Mammary epithelial cell (primary cell): ENCODE measurements at regions not wholly inside any gene's neighbourhood (a gene's known extent, or its start where the extent isn't known, plus 50 kb on each side); places are given as distances from the start of the nearest gene placed in this dataset.

Experiments used
- EZH2 ChIP-seq: IDR thresholded peaks from 2 replicates; pipeline ENCODE4 v1.6.1; 2012; ENCODE audit warnings: low read length, inconsistent platforms, borderline replicate concordance
- TF ChIP-seq, protein P1 (sequence below), 2 donors: IDR thresholded peaks in 1 of 2; conservative IDR thresholded peaks in 1 of 2; 2 replicates each; pipeline ENCODE4 v1.5.1; 2011 to 2012; ENCODE audit warnings: inconsistent platforms in 2 of 2, low read length in 2 of 2, mild to moderate bottlenecking in 2 of 2, control low read depth in 1 of 2, low read depth in 1 of 2; ENCODE audit not compliant: insufficient read depth in 1 of 2; ENCODE audit errors: extremely low read depth in 1 of 2

DNA sequence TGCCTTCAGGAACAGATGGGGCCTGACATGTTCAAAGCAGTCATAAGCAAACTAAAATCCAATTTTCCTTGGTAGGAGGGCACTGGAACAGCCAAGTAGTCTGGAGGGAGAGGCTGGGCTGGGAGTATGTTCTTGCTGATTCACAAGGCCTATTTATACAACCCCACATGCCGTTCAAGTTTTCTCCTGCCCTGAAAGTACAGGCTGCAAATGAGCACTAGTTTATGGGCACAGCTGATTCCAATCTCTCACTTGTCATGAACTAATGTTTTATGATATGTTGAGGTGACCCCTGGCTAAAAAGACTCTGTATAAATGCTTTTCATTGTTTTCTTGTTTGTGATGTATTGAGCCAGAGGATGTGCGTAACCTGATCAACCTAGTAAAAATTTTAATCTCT is 183.4 kb upstream of the SRD5A2 start:
- TF ChIP-seq, protein P1, sequence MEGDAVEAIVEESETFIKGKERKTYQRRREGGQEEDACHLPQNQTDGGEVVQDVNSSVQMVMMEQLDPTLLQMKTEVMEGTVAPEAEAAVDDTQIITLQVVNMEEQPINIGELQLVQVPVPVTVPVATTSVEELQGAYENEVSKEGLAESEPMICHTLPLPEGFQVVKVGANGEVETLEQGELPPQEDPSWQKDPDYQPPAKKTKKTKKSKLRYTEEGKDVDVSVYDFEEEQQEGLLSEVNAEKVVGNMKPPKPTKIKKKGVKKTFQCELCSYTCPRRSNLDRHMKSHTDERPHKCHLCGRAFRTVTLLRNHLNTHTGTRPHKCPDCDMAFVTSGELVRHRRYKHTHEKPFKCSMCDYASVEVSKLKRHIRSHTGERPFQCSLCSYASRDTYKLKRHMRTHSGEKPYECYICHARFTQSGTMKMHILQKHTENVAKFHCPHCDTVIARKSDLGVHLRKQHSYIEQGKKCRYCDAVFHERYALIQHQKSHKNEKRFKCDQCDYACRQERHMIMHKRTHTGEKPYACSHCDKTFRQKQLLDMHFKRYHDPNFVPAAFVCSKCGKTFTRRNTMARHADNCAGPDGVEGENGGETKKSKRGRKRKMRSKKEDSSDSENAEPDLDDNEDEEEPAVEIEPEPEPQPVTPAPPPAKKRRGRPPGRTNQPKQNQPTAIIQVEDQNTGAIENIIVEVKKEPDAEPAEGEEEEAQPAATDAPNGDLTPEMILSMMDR (conservative IDR thresholded peaks at IDR 0.05 in 1 of 2, IDR thresholded peaks at IDR 0.05 in 1 of 2; ENCODE audit: extremely low read depth in 1 of 2, insufficient read depth in 1 of 2, low read depth in 1 of 2, low read length in 2 of 2) = no peak
- TF ChIP-seq EZH2 = no peak
